ENCODE measurements at regions not wholly inside any gene's neighbourhood (a gene's known extent, or its start where the extent isn't known, plus 50 kb on each side); places are given as distances from the start of the nearest gene placed in this dataset.

DNA sequence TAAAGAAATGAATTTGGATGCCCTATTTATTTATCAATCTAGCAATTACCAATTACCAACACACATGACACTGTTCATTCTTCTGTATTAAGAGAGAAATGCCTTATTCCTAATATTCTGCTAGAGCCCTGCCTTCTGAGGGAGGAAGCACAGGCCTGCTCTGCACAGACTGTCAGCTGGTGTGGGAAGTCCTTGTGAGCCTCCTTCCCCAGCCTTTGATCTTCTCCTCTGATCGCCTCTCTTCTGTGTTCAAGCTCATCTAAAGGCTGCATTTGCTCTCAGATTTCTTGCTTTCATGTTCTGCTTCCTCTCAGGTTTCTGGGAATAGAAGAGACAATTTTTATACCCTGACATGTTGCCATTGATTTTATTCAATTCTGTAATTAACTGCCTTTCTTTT, 290.6 kb upstream of the UMPS start:
- no peak for DNase-seq (ENCODE audit: low read depth in 2 of 2)

DNA sequence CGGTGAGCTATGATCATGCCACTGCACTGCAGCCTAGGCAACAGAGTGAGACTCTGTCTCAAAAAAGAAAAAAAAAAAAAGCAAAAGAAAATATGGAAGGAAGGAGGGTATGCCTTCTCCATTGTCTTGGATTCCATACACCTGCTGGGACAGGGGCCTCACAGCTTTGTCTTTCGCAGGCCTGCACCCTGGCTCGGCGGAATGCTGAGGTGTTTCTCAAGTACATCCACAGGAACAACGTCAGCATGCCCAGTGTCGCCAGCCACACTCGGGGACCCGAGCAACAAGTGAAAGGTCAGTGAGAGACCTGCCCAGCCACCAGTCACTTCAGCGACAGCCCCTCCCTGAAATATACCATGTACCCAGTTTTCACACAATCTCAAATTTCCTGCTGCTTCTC, 288.5 kb upstream of the UMPS start:
- no peak for DNase-seq (ENCODE audit: low read depth in 2 of 2)

DNA sequence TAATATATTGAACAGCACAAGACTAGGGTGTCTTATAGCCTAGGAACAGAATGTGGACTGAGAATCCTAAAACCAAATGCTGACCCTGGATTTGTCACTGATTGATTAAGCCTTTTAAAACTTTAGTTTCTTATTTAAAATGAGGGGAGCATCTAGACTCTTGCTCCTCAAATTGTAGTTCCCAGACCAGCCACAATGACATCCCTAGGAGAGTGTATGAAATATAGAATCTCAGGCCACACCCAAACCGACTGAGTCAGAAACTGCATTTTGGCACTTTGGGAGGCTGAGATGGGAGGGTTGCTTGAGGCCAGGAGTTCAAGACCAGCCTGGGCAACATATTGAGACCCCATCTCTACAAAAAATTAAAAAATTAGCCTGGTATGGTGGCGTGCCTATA, 287.8 kb upstream of the UMPS start:
- no peak for DNase-seq (ENCODE audit: low read depth in 2 of 2)

DNA sequence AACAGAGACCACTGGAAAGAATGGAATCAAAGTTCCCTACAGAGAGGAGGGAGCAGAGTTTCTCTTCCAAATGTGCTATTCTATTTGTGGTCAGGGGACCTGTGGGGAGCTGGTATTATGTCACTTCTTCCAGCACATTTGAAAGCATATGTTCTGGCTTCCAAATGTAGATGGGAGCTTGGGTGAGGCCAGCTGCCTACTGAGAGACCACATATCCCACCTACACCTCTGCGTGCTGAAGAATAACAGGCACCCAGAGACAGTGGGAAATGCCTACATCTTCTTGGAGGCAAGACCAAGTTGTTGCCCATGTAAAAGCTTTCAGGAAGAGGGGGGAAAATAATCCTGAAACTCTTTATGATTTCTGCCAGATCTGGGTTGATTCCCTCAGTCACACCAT, 286.8 kb upstream of the UMPS start:
- no peak for DNase-seq (ENCODE audit: low read depth in 2 of 2)

DNA sequence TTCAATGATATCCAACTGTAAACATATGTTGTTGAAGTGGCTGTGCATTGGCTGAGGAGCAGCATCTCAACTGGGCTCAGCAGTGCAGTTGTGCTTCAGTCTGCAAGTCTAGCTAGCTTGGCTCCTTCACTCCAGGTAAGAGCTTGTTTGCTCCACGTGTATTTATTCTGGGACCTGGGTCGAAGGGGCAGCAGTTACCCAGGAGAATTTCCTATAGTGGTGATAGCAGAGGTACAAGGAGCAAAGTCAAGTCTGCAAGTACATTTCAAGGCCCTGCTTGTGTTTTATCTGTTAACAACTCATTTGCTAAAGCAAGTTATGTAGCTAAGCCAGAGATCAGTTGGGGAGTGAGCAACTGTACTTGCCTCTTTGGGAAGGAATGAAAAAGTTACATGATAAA, 286.2 kb upstream of the UMPS start:
- DNase-seq (ENCODE audit: low read depth in 2 of 2): no peak

DNA sequence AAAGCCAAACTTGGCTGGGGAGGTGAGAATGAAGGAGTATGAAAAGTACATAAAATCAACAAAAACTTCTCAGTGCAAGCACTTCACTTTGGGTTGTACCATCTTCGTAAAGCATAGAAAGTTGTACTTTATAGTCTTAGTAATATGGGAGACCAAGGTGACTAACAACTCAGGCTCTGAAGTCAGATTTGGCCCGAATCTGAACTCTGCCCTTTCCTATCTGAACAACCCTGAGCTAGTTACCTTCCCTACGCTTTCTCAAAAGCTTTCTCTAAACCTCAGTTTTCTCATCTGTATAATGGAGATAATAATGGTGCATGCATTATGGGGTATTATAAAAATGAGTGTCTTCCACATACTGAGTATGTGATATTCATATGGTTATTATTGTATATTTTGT, 285.4 kb upstream of the UMPS start:
- DNase-seq (ENCODE audit: low read depth in 2 of 2): no peak

DNA sequence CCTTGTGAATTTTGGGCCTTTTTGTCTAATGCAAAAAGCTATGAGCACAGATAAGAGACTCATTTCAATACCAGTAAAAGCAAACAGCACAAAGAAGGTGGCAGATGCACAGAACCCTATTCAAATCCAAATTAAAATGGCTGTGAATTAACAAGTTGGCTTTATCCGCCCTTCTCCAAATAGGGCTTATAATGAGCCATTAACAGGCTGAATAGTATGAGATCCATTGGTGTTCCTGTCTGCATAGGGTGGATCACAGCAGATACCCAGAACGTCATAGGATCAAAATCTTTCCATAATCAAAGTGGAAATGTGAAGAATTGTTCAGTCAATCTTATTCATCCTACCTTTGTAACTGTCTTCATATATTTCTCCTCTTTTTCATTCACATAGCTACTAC, 282.4 kb upstream of the UMPS start:
- no peak for DNase-seq (ENCODE audit: low read depth in 2 of 2)

DNA sequence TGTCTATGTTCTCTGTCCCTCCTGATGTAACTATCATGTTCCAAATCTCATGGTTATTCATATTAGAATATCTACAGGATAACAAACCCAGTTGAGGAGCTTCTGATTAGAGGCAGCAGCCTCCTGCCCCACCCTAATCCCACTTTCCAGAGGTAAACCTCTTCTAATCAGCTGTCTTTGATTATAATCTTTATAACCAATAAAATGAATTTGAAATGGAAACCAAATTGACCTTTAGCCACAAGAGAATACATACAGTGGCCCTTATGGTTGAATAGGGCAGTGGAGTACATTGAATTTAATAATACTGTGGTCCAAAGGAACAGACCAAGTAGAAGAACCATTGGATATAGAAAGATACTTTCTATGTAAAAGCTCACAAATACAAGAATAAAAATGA, 281.3 kb upstream of the UMPS start:
- DNase-seq (ENCODE audit: low read depth in 2 of 2): no peak

DNA sequence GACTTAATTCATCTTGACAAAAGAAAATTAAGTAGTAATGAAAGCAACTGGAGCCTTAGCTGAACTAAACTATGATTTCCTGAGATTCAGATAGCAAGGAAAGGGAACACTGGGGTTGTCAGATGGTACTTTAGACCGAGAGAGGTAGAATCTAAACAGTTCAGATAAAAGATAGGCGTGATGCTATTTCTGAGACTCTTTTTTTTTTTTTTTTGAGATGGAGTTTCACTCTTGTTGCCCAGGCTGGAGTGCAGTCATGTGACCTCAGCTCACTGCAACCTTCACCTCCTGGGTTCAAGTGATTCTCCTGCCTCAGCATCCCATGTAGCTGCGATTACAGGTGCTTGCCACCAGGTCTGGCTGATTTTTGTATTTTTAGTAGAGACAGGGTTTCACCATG, 279.9 kb upstream of the UMPS start:
- no peak for DNase-seq (ENCODE audit: low read depth in 2 of 2)

DNA sequence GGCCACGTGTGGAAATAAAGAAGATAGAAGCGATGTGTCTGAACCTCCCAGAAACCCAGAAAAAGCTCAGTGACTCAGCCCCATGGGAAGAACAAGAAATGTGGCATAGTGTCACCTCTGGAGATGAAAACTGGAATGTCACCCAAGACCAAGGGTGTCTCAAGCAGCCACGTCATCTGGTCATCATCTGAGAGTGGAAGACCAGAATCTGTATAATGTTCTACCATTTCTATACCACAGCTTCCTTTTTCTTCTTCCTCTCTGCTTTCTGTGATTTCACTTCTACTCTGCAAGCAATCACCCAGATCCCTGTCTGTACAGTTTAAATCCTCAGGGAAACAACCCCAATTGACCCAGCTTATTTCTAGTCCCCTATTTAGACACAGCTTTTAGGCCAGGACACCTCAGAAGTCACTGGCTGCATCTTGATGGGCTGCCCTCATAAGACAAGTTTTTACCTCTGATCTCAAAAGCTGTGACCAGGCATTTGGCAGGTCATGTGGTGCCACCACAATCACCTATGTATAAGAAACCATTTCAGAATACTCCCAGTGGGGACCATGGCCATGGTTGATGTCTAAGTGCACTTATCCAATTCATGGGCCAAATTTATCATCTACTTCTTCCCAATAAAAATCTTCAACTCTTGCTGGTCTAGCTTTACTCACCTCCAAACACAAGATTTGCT, 278.5 kb upstream of the UMPS start:
- no peak for DNase-seq (ENCODE audit: low read depth in 2 of 2)

DNA sequence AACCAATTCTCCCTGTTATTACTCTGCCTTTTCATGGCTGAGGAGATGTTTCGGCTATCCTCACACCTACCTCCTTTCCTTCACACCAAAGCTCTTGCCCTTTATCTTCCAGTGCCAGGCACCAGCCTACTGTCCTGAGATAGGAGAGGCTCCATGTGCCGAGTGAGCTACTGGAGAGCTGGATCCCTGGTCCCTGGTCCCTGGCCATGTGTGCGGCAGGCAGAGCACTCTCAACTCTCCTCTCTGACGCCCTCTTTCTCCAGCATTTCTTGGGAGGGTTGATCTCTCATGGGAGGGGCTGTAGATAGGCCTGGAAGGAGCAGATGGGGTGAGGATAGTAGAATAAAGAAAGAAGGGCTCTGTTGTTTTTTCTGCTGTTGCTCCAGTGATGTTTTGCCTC, 277.1 kb upstream of the UMPS start:
- DNase-seq (ENCODE audit: low read depth in 2 of 2): no peak

DNA sequence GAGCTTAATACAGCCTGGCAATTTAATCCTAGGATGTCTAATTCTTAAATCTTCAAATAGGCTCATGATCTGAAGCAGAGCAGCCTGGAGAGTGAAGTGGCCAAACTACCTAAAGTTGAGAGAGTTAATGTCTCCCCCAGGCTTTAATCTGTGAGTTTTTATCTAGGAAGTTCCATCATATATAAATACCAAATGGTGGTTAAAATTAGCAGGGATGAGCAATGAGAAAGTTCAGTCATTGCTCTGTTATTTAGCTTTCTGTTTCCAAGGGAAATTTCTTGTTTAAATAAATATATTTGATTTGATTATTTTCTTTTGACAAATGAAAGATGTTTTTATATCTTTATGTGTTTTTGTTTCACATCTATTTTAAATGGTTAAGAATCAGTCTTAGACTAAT, 274.4 kb upstream of the UMPS start:
- DNase-seq (ENCODE audit: low read depth in 2 of 2): no peak

DNA sequence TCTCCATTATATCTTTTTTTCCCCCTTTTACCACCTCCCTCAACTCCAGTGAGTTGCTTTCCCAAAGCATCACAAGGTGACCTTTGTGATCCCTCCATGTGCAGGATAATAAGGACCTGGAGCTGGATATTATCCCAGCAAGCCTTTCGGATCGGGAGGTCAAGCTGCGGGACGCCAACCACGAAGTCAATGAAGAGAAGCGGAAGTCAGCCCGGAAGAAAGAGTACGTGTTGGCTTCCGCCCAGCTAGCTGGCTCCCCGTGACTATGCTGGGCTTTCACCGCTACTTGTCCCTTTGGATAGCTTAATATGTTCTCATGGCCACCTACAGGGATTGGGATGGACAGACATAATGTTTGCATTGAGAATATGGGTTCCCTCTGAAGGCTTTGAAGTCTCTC, 273.7 kb upstream of the UMPS start:
- DNase-seq (ENCODE audit: low read depth in 2 of 2): no peak

DNA sequence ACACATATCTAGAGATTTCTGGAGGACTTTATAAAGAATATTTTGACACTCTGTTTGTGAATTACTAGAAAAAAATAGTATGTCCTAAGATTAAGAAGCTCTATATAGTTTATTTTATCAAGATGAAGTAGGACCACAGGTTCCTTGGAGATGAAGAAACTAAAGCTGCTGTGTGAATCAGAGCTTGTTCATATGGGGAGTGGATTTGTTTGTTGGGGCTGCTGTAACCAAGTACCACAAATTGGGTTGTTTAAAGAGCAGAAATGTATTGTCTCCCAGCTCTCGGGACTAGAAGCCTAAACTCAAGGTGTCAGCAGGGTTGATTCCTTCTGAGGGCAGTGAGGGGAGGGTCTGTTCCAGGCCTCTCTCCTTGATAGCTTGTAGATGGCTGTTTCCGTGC, 270.6 kb upstream of the UMPS start:
- DNase-seq (ENCODE audit: low read depth in 2 of 2): no peak

DNA sequence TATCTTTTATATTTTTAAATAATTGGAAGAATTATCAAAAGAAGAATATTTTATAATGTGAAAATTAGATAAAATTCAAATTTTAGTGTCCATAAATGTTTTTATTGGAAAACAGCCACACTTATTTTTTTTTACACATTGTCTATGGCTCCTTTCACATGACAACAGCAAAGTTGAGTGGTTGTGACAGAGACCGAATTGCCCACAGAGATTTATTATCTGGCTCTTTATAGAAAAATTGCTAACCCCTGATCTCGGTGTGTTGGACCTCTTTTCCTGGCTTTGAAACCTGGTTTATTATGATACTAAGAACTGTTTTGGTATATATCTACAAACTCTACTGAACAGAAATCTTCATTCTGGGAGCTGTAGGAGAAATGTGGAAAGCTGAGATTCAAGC, 269.1 kb upstream of the UMPS start:
- no peak for DNase-seq (ENCODE audit: low read depth in 2 of 2)

DNA sequence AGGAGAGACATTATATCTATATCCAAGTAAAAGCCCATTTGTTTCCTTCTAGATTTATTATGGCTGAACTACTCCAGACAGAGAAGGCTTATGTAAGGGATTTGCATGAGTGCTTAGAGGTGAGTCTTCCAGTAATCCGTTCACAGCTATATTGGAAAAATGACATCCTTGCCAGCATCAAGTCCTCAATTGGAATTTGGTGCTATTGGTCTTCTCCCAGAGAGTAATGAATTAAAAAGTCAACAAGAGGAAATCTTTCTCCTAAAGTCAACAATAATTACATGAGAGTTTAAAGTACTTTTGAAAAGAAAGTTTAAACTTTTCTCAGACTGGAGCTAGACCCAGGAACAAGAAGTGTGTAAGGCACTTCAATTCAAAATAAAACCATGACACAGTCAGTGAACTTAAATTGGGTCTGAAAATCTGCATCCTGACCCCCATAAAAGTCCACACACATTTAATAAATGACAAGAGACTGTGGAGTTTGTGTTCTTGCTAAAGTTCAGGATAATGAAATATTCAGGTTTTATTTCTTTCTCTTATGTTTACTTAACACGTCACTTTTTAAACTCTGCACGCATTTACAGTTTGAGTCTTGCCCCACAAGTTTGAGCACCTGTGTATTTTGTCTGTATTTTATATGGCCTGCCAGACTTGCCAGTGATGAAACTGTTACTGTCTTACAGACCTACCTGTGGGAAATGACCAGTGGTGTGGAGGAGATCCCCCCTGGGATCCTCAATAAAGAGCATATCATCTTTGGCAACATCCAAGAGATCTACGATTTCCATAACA, 268.2 kb upstream of the UMPS start:
- DNase-seq (ENCODE audit: low read depth in 2 of 2): no peak

DNA sequence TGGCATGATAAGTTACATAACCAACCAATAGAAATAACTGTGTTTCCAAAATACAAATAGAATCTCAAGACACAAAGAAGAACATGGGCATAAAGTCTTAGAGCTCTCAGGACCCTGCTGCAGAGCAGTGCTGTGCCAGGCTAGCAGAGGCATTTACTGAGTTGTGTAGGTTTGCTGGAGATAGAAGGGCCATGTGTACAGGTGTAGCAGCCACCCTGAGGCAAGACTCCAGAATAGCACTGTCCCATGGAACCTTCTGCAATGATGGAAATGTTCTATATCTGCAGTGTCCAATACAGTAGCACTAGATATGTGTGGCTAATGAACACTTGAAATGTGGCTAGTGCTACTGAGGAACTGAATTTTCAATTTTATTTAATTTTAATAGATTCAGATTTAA, 267.0 kb upstream of the UMPS start:
- DNase-seq (ENCODE audit: low read depth in 2 of 2): no peak

DNA sequence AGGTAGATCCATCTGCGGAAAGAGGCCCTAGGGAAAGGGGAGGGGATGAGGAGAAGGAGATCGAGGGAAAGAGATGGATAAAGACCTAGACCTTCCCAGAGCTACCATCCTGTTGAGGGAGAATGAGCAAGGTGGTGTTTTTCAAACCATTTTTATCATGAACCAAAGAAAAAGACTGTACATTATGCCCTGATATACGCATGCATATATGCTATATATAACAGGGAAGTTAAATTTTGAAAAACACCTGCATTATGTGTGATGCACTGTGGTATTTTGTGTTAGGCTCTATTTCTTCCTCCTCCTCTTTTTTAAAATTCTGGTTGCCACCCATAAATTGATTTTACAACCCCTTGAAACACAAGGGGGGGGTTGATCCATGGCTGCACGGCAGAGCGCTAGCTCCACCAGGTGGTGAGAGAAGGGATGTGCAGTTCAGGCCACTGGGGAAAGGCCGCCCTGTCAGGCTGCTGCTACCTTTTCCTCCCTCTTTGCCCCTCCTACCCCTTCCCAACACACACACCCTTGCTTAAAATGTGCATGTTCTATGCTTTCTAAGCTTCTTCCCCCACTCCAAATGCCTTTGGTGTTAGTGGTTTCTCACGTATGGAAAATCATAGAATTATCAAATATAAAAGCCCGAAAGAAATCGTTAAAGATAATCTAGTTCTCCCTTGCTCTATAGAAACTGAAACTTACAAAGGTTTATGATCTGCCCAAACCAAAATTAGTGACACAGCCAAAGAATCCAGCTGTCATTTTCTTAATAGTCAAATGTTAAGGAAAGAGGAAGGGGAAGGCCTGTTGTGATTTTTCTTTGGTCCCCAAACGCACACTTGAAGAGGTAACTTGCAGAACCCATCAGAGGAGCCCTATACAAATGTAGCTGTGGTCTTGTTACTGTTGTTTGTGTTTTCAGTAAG, 262.0 kb upstream of the UMPS start:
- DNase-seq (ENCODE audit: low read depth in 2 of 2): no peak

DNA sequence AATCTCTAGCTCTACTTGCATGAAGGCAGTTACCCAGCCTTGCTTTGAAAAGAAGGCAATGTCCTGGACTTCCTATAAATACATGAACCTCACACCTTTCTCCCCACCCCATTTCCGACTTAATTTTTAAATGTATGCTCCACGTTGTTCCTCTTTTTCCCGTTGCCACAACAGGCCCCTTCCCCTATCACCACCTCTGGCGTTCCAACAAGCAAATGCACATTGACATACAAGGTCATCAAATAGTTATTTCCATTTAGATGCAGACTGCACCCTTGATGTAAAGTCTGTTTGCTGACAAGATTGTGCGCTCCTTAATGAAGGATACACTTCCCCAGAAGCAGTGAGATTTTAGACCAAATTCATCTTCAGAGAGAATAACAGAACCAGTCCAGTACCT, 260.7 kb upstream of the UMPS start:
- DNase-seq (ENCODE audit: low read depth in 2 of 2): no peak

DNA sequence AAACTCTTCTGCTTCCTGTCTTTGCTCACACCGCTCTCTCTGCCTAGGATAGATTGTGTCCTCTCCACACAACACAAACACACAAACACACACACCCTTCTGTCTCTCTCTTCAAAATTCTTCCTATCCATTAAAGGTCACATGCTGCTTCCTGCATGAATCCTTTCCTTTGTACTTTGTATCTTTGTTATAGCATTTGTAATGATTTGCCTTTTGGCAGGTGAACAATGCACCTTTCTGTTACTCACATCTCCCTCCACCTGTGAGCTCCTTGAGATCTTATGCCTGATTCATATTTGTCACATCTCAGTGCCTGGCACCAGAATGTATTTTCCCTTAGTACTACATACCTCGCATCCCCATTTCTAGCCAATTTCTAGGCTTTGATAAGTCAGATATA, 251.4 kb upstream of the UMPS start:
- DNase-seq (ENCODE audit: low read depth in 2 of 2): no peak

DNA sequence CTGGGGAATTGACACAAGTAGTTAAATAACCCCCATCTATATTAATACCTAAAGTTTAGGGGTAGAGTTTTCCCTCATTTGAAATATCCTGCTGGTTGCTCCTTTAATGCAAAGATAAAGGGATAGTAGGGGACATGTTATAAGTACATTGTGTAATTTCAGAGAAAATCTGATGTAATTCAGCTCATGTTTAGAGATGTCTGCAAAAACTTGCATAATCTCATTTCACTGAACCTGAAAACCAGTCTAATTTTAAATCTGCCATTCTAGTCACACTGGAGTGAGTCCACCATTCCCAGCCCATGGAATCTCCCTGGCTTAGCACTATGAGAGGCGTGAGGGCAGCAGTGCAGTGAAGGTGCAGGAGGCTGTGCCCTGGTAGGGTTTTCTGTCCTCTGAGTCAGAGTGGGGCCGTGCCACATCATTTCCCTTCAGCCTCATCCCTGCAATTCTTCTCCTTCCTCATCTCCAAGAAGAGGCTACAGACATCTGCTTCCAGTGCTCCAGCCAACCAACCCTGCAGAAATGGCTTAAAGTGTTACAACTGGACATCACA, 246.3 kb upstream of the UMPS start:
- no peak for DNase-seq (ENCODE audit: low read depth in 2 of 2)

DNA sequence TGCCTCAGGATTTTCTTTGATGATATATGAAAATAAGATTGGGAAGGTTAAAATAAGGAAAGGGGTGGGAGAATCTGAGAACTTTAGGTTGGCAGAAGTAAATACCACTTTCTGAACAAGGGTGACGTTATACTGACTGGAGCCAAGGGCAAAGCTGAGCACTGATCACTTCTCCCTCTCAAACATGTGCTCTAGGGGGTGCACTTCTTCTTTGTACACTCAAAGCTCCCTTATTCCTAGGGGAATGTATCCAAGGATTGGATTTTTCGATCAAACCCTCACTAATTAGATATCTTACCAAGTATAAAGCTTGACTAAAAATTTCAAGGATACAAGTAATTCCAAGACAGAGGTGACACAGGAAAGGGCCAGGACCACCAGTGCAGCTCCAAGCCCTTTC, 243.9 kb upstream of the UMPS start:
- no peak for DNase-seq (ENCODE audit: low read depth in 2 of 2)

Data from stimulated activated CD4-positive, alpha-beta T cell treated with anti-CD3 and anti-CD28 coated beads, Interleukin-1b, Interleukin-23, amount 100 ng/mL, for 1 hour (primary cell).